Suprapubic skin (tissue), 4 donors: ENCODE measurements at regions not wholly inside any gene's neighbourhood (a gene's known extent, or its start where the extent isn't known, plus 50 kb on each side); places are given as distances from the start of the nearest gene placed in this dataset.

Experiments
- EP300 ChIP-seq: sonication (generic); formaldehyde crosslinking; IDR thresholded peaks from one replicate; pipeline ENCODE4 v1.6.1; 2017; ENCODE audit warnings: antibody characterized with exemption
- POLR2AphosphoS5 ChIP-seq, 3 donors: sonication (generic); formaldehyde crosslinking; IDR thresholded peaks; one replicate each; pipeline ENCODE4 v1.6.1; 2017; ENCODE audit warnings: antibody characterized with exemption in 3 of 3
- TF ChIP-seq, protein P1 (sequence below), 2 donors: fragments of 200-600 bp in 1 of 2; fragments of 450-650 bp in 1 of 2; sonication (generic) in 1 of 2; IDR thresholded peaks; one replicate each; pipeline ENCODE4 v1.5.1; 2016 to 2019; ENCODE audit warnings: antibody characterized with exemption in 2 of 2, mild to moderate bottlenecking in 1 of 2, moderate library complexity in 1 of 2

- TF ChIP-seq EP300 (no peak), POLR2AphosphoS5 (IDR thresholded peaks at IDR 0.05) (no peak)
- TF ChIP-seq, protein P1, sequence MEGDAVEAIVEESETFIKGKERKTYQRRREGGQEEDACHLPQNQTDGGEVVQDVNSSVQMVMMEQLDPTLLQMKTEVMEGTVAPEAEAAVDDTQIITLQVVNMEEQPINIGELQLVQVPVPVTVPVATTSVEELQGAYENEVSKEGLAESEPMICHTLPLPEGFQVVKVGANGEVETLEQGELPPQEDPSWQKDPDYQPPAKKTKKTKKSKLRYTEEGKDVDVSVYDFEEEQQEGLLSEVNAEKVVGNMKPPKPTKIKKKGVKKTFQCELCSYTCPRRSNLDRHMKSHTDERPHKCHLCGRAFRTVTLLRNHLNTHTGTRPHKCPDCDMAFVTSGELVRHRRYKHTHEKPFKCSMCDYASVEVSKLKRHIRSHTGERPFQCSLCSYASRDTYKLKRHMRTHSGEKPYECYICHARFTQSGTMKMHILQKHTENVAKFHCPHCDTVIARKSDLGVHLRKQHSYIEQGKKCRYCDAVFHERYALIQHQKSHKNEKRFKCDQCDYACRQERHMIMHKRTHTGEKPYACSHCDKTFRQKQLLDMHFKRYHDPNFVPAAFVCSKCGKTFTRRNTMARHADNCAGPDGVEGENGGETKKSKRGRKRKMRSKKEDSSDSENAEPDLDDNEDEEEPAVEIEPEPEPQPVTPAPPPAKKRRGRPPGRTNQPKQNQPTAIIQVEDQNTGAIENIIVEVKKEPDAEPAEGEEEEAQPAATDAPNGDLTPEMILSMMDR (IDR thresholded peaks at IDR 0.05), result no peak
Observed at GRCh38 chr7:19969859-19970493, 196.6 kb upstream of the TMEM196 start.
